GM23338 (cell line): ENCODE measurements at regions not wholly inside any gene's neighbourhood (a gene's known extent, or its start where the extent isn't known, plus 50 kb on each side); places are given as distances from the start of the nearest gene placed in this dataset.

Experiments
- ATAC-seq: fragments of 200-7000 bp; cut with Tn5 transposase; 3 replicates; pipeline ENCODE4 v1.9.1; 2020
- DNase-seq: peaks from one replicate; pipeline ENCODE4 v3.0.0-alpha.2; 2015; ENCODE audit warnings: low spot score
- H2AFZ ChIP-seq: fragments of 200-600 bp; sonication (generic); 2 replicates; pipeline ENCODE4 v1.8.0; 2016; ENCODE audit warnings: antibody characterized with exemption, mild to moderate bottlenecking, moderate library complexity
- H3F3A ChIP-seq: fragments of 200-600 bp; sonication (generic); replicated peaks from 2 replicates; pipeline ENCODE4 v1.8.0; 2017; ENCODE audit warnings: antibody characterized with exemption, mixed run types, low read depth
- H3K27ac ChIP-seq: fragments of 200-600 bp; sonication (generic); 2 replicates; pipeline ENCODE4 v1.6.1; 2016; ENCODE audit warnings: low read depth
- H3K27me3 ChIP-seq: fragments of 200-600 bp; sonication (generic); 2 replicates; pipeline ENCODE4 v1.8.0; 2016; ENCODE audit warnings: mild to moderate bottlenecking, mixed run types, moderate library complexity; ENCODE audit not compliant: insufficient read depth
- H3K36me3 ChIP-seq: fragments of 200-600 bp; sonication (generic); 2 replicates; pipeline ENCODE4 v1.8.0; 2016; ENCODE audit warnings: mild to moderate bottlenecking; ENCODE audit not compliant: insufficient read depth
- H3K4me1 ChIP-seq: fragments of 200-600 bp; sonication (generic); 2 replicates; pipeline ENCODE4 v1.8.0; 2016; ENCODE audit warnings: mild to moderate bottlenecking, moderate library complexity; ENCODE audit not compliant: insufficient read depth
- H3K4me2 ChIP-seq: fragments of 200-600 bp; sonication (generic); 2 replicates; pipeline ENCODE4 v1.7.1; 2017; ENCODE audit warnings: mixed run types
- H3K4me3 ChIP-seq: fragments of 200-600 bp; sonication (generic); 2 replicates; pipeline ENCODE4 v1.6.1; 2016; ENCODE audit warnings: mixed run types
- H3K79me2 ChIP-seq: fragments of 200-600 bp; sonication (generic); replicated peaks from 2 replicates; pipeline ENCODE4 v1.8.0; 2017; ENCODE audit warnings: mild to moderate bottlenecking; ENCODE audit not compliant: insufficient read depth
- H3K9me2 ChIP-seq: fragments of 200-600 bp; sonication (generic); 2 replicates; pipeline ENCODE4 v1.8.0; 2017; ENCODE audit not compliant: insufficient read depth
- H4K20me1 ChIP-seq: fragments of 200-600 bp; sonication (generic); replicated peaks from 2 replicates; pipeline ENCODE4 v1.8.0; 2017; ENCODE audit warnings: mild to moderate bottlenecking; ENCODE audit not compliant: insufficient read depth
- H3K27ac Mint-ChIP-seq: 2 replicates; pipeline ENCODE4 v1.8.0; 2020; ENCODE audit warnings: inconsistent platforms, mild to moderate bottlenecking, moderate library complexity, mixed read lengths
- H3K27me3 Mint-ChIP-seq: 3 replicates; pipeline ENCODE4 v1.8.0; 2022; ENCODE audit warnings: low read depth, mild to moderate bottlenecking, moderate library complexity, mixed read lengths, inconsistent platforms; ENCODE audit not compliant: insufficient read depth, poor library complexity
- H3K36me3 Mint-ChIP-seq: 3 replicates; pipeline ENCODE4 v1.8.0; 2021; ENCODE audit warnings: low read depth, mild to moderate bottlenecking, inconsistent platforms, moderate library complexity, mixed read lengths
- H3K4me1 Mint-ChIP-seq: 3 replicates; pipeline ENCODE4 v1.8.0; 2020; ENCODE audit warnings: mild to moderate bottlenecking, inconsistent platforms, mixed read lengths
- H3K4me3 Mint-ChIP-seq: 3 replicates; pipeline ENCODE4 v1.8.0; 2021; ENCODE audit warnings: moderate library complexity, mild to moderate bottlenecking, inconsistent platforms, mixed read lengths
- H3K9me3 Mint-ChIP-seq: 3 replicates; pipeline ENCODE4 v1.8.0; 2020; ENCODE audit warnings: moderate library complexity, mild to moderate bottlenecking, inconsistent platforms, mixed read lengths
- CREB1 ChIP-seq: fragments of 250-450 bp; sonication (Bioruptor Pico); IDR thresholded peaks from 2 replicates; pipeline ENCODE4 v1.5.0; 2020; ENCODE audit warnings: low read depth, mild to moderate bottlenecking, moderate library complexity
- EZH2 ChIP-seq: fragments of 200-600 bp; sonication (generic); IDR thresholded peaks from one replicate; pipeline ENCODE4 v1.8.0; 2017; ENCODE audit warnings: antibody characterized with exemption, mild to moderate bottlenecking, low read depth; ENCODE audit not compliant: unreplicated experiment
- EZH2phosphoT487 ChIP-seq: fragments of 200-600 bp; sonication (generic); IDR thresholded peaks from one replicate; pipeline ENCODE4 v1.8.1; 2018; ENCODE audit warnings: antibody characterized with exemption; ENCODE audit not compliant: unreplicated experiment
- REST ChIP-seq: IDR thresholded peaks from one replicate; pipeline ENCODE4 v1.6.1; 2018; ENCODE audit warnings: antibody characterized with exemption; ENCODE audit not compliant: unreplicated experiment
- STAT1 ChIP-seq: IDR thresholded peaks from one replicate; pipeline ENCODE4 v1.6.1; 2016; ENCODE audit warnings: antibody characterized with exemption; ENCODE audit not compliant: unreplicated experiment
- ZNF114 ChIP-seq: fragments of 250-450 bp; sonication (Bioruptor Pico); IDR thresholded peaks from 2 replicates; pipeline ENCODE4 v1.5.0; 2020; ENCODE audit warnings: mild to moderate bottlenecking, moderate library complexity
- ZNF462 ChIP-seq: fragments of 250-450 bp; sonication (Bioruptor Pico); IDR thresholded peaks from 2 replicates; pipeline ENCODE4 v1.5.0; 2020; ENCODE audit warnings: mild to moderate bottlenecking, moderate library complexity
- TF ChIP-seq, protein P1 (sequence below), 2 experiments: fragments of 200-600 bp in 1 of 2; sonication (generic) in 1 of 2; conservative IDR thresholded peaks; 2 replicates each; pipeline versions ENCODE4 v1.5.1 to v1.6.1; 2016 to 2017; ENCODE audit warnings: antibody characterized with exemption in 2 of 2, low read depth in 2 of 2, mild to moderate bottlenecking in 2 of 2, moderate library complexity in 1 of 2

- H3K9me3 Mint-ChIP-seq: peaks cover 8% of the 10 kb centered on the region; the same call in 2 of the 3 replicates
- Histone ChIP-seq H3K4me3 (no peak overlapping the region), H4K20me1 (no peaks in the 10 kb centered on the region), H3K36me3 (no peaks in the 10 kb centered on the region), H3K9me2 (no peaks in the 10 kb centered on the region), H2AFZ (no peak overlapping the region), H3K27ac (no peak overlapping the region), H3F3A (no peaks in the 10 kb centered on the region), H3K4me1 (no peaks in the 10 kb centered on the region), H3K27me3 (no peaks in the 10 kb centered on the region), H3K79me2 (no peaks in the 10 kb centered on the region), H3K4me2 (no peak overlapping the region)
- H3K27ac Mint-ChIP-seq: no peak overlapping the region
- TF ChIP-seq EZH2: no peak
- TF ChIP-seq ZNF114 (CRISPR knock-in tag): no peak
- TF ChIP-seq EZH2phosphoT487: no peak
- TF ChIP-seq STAT1: no peak
- no peaks in the 10 kb centered on the region for H3K4me1 Mint-ChIP-seq
- no peak for ATAC-seq
- no peak for DNase-seq
- peaks cover 4% of the 10 kb centered on the region for H3K27me3 Mint-ChIP-seq
- H3K36me3 Mint-ChIP-seq: no peaks in the 10 kb centered on the region
- no peak overlapping the region for H3K4me3 Mint-ChIP-seq
These were observed 317.6 kb downstream of the EIPR1 start for GRCh38 chr2:3060049-3060448.

DNA sequence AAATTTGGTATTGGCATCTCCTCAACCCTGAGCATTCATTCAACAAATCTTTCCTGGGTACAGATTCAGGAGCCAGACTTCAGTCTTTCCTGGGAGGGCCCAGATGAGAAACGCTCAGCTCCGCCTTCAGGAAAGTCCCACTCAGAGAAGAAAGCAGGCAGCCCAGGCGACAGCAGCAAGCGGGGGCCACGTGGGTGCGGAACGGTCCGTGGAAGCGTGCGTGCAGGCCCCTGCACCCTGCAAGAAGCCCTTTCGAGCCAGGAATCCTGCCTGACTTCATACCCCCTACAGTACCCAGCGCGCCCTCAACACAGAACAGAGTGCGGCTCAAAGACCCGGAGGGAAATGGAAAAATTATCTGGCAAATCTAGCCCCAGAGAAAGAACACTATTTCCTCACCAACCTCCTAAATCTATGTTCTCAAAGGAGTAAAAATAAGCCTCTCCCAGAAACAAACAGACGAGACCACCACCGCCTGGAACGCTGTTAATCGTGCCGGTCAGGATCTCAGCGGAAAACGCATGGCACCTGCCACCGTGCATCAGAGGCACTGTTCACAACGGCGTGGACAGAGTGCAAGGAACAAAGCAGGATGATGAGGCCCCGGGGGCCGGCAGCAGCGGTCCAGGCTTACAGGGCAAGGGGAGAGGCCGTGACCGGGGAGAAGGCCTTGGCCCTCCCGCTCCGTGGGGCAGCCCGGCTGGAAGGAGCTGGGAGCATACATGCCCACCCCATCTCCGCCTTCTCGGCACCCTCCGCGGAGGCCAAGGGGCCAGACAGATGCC lies 318.3 kb downstream of the EIPR1 start:
- Mint-ChIP-seq H3K4me3 (no peak overlapping the region), H3K36me3 (no peaks in the 10 kb centered on the region), H3K4me1 (no peaks in the 10 kb centered on the region), H3K27ac (no peak overlapping the region), H3K27me3 (peaks cover 4% of the 10 kb centered on the region), H3K9me3 (peaks cover 8% of the 10 kb centered on the region; the same call in 2 of the 3 replicates)
- Histone ChIP-seq H3K4me1 (no peaks in the 10 kb centered on the region), H3K36me3 (no peaks in the 10 kb centered on the region), H3K9me2 (no peaks in the 10 kb centered on the region), H3K4me3 (no peak overlapping the region), H3K27ac (no peak overlapping the region), H3K4me2 (no peak overlapping the region), H4K20me1 (no peaks in the 10 kb centered on the region), H2AFZ (no peak overlapping the region), H3K27me3 (no peaks in the 10 kb centered on the region), H3K79me2 (no peaks in the 10 kb centered on the region), H3F3A (no peaks in the 10 kb centered on the region)
- DNase-seq: no peak
- TF ChIP-seq ZNF462 (CRISPR knock-in tag): no peak
- no peak for TF ChIP-seq ZNF114 (CRISPR knock-in tag)
- no peak for TF ChIP-seq REST
- TF ChIP-seq EZH2phosphoT487: no peak
- TF ChIP-seq, protein P1, sequence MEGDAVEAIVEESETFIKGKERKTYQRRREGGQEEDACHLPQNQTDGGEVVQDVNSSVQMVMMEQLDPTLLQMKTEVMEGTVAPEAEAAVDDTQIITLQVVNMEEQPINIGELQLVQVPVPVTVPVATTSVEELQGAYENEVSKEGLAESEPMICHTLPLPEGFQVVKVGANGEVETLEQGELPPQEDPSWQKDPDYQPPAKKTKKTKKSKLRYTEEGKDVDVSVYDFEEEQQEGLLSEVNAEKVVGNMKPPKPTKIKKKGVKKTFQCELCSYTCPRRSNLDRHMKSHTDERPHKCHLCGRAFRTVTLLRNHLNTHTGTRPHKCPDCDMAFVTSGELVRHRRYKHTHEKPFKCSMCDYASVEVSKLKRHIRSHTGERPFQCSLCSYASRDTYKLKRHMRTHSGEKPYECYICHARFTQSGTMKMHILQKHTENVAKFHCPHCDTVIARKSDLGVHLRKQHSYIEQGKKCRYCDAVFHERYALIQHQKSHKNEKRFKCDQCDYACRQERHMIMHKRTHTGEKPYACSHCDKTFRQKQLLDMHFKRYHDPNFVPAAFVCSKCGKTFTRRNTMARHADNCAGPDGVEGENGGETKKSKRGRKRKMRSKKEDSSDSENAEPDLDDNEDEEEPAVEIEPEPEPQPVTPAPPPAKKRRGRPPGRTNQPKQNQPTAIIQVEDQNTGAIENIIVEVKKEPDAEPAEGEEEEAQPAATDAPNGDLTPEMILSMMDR (conservative IDR thresholded peaks at IDR 0.05; ENCODE audit: low read depth in 2 of 2): no peak
- no peak for TF ChIP-seq CREB1 (CRISPR knock-in tag)
- no peak for TF ChIP-seq EZH2
- ATAC-seq: no peak
